Neural progenitor cell (in vitro differentiated cells): ENCODE measurements at regions not wholly inside any gene's neighbourhood (a gene's known extent, or its start where the extent isn't known, plus 50 kb on each side); places are given as distances from the start of the nearest gene placed in this dataset.

Experiments used
- EZH2phosphoT487 ChIP-seq: fragments of 200-600 bp; sonication (generic); IDR thresholded peaks from 2 replicates; pipeline ENCODE4 v1.6.1; 2017; ENCODE audit warnings: antibody characterized with exemption
- TF ChIP-seq, protein P1 (sequence below): fragments of 200-600 bp; sonication (generic); IDR thresholded peaks from 2 replicates; pipeline ENCODE4 v1.5.1; 2017; ENCODE audit warnings: antibody characterized with exemption, mild to moderate bottlenecking

DNA sequence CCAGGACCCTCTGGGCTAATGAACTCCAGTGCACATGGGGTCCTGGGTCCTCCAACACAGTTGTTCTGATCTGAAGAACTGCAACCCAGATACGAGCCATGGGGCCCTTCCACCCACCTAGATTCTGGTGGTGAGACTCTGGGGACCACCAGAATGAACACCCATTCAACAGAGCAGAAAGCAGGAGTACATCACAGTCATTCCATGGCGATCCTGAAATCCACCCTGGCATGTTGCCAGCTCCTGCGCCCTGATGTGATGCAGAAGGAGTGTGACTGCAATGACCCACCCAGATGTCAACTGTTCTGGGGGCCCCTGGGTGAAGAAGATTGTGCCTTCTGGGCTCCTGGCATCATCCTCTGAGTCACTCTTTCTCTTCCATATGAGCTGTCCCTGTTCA is 211.6 kb downstream of the KIF26A start:
- TF ChIP-seq, protein P1, sequence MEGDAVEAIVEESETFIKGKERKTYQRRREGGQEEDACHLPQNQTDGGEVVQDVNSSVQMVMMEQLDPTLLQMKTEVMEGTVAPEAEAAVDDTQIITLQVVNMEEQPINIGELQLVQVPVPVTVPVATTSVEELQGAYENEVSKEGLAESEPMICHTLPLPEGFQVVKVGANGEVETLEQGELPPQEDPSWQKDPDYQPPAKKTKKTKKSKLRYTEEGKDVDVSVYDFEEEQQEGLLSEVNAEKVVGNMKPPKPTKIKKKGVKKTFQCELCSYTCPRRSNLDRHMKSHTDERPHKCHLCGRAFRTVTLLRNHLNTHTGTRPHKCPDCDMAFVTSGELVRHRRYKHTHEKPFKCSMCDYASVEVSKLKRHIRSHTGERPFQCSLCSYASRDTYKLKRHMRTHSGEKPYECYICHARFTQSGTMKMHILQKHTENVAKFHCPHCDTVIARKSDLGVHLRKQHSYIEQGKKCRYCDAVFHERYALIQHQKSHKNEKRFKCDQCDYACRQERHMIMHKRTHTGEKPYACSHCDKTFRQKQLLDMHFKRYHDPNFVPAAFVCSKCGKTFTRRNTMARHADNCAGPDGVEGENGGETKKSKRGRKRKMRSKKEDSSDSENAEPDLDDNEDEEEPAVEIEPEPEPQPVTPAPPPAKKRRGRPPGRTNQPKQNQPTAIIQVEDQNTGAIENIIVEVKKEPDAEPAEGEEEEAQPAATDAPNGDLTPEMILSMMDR, result no peak
- no peak for TF ChIP-seq EZH2phosphoT487
